ENCODE measurements at regions not wholly inside any gene's neighbourhood (a gene's known extent, or its start where the extent isn't known, plus 50 kb on each side); places are given as distances from the start of the nearest gene placed in this dataset.

GRCh38 chr4:112801341-112801740 is 164.4 kb downstream of the LARP7 start:
- TF ChIP-seq CTCF (conservative IDR thresholded peaks at IDR 0.05; ENCODE audit: low read depth, low read length) (no peak), FOS (IDR thresholded peaks at IDR 0.05; ENCODE audit: low read depth, low read length) (no peak), NFE2L2 (IDR thresholded peaks at IDR 0.05; ENCODE audit: low read depth, low read length) (no peak), MAFK (IDR thresholded peaks at IDR 0.05; ENCODE audit: low read depth, low read length) (no peak)

Measured in IMR-90 (cell line).